ENCODE measurements at regions not wholly inside any gene's neighbourhood (a gene's known extent, or its start where the extent isn't known, plus 50 kb on each side); places are given as distances from the start of the nearest gene placed in this dataset.

DNA sequence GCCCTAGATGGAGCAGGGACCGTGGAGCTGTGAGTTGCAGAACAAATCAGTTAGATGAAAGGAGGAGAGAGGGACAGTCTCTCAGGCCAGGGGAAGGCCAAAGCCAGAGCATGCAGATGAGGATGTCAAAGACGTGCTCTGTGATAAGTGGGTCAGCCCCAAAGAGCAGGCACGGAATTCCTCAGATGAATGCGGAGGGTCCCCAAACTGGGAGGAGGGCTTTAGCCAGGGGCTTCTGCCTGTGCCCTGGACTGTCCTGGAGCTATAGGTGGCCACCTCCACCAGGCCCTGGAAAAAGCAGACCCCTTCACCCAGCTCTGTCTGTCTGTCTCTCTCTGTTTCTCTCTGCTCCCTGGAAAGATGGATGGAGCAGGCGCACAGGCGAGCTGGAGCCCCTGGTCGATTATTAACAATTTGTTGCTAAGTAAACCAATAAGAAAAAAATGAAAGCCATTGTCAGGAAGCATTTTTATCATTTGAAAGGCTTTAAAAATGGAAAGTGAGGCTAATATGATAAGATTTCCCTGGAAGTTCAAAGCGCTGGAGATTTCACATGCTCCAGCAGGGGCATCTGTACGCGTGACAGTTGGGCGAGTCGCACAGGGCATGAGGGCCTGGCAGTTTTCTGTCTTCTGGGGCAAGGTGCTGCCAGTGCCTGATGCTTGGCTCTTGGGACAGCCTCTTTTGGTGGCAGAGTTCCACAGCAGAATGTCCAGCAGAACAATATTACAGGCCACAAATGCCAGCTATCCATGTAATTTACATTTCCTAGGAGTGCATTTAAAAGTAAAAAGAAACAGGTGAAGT lies 241.0 kb downstream of the GLI2 start:
- FAIRE-seq (no peak), DNase-seq (ENCODE audit: low read depth, low spot score) (no peak), ATAC-seq (no peak)
- no peak overlapping the region for H3K4me3 ChIP-seq
- 58% methylated on average over 12 of the region's 12 CpGs for WGBS (ENCODE audit: insufficient coverage, insufficient replicate concordance, low lambda C conversion rate, missing lambda C conversion rate)
- no peak overlapping the region for H2AFZ ChIP-seq (ENCODE audit: control insufficient read depth, low read depth, low read length)
- intact Hi-C loops (cut with micrococcal nuclease; ENCODE audit: unreplicated experiment) (no loop called here), in situ Hi-C loops (cut with MboI) (no loop called here)
- ChIA-PET POLR2A (no interaction called here), SMC1A (ENCODE audit: uncharacterized antibody, unreplicated experiment) (no interaction called here), RAD21 (ENCODE audit: unreplicated experiment) (no interaction called here), CTCF (no interaction called here)
- no TSS peak for BruUV-seq (replicated peaks)
- H3K36me3 ChIP-seq (ENCODE audit: control insufficient read depth in 2 of 2, insufficient read depth in 2 of 2, low read length in 1 of 2), result no peaks in the 10 kb centered on the region
- H3K9me3 ChIP-seq (replicated peaks; ENCODE audit: control insufficient read depth, insufficient read depth, low read length), result no peaks in the 10 kb centered on the region
- no peaks in the 10 kb centered on the region for H3K27me3 ChIP-seq (replicated peaks in 1 of 2; ENCODE audit: control insufficient read depth in 2 of 2, insufficient read depth in 2 of 2, low read length in 1 of 2)
- no peaks in the 10 kb centered on the region for H3K79me2 ChIP-seq (ENCODE audit: control insufficient read depth, insufficient read depth, low read length)
- TF ChIP-seq TARDBP (IDR thresholded peaks at IDR 0.05; ENCODE audit: borderline replicate concordance) (no peak), ZZZ3 (IDR thresholded peaks at IDR 0.05; ENCODE audit: control insufficient read depth, insufficient read length, low read depth) (no peak), BMI1 (IDR thresholded peaks at IDR 0.05; ENCODE audit: borderline replicate concordance) (no peak), TCF3 (IDR thresholded peaks at IDR 0.05; ENCODE audit: borderline replicate concordance, insufficient read depth, low read depth, low read length) (no peak), GABPA (IDR thresholded peaks at IDR 0.05; ENCODE audit: low read depth) (no peak), NRF1 (conservative IDR thresholded peaks at IDR 0.05; ENCODE audit: low read depth, low read length) (no peak), ESRRA (IDR thresholded peaks at IDR 0.05; ENCODE audit: low read length) (no peak), POU2F2 (IDR thresholded peaks at IDR 0.05; ENCODE audit: borderline replicate concordance, low read depth, low read length) (no peak), TBL1XR1 (IDR thresholded peaks at IDR 0.05; ENCODE audit: low read depth, low read length) (no peak), KDM1A (IDR thresholded peaks at IDR 0.05; ENCODE audit: borderline replicate concordance) (no peak), POLR2A (IDR thresholded peaks at IDR 0.05; ENCODE audit: low read depth, low read length) (no peak), MYB (IDR thresholded peaks at IDR 0.05; ENCODE audit: borderline replicate concordance, low read depth, low read length) (no peak), NR2C1 (IDR thresholded peaks at IDR 0.05) (no peak)
- TF ChIP-seq, protein P1, sequence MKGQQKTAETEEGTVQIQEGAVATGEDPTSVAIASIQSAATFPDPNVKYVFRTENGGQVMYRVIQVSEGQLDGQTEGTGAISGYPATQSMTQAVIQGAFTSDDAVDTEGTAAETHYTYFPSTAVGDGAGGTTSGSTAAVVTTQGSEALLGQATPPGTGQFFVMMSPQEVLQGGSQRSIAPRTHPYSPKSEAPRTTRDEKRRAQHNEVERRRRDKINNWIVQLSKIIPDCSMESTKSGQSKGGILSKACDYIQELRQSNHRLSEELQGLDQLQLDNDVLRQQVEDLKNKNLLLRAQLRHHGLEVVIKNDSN (IDR thresholded peaks at IDR 0.05; ENCODE audit: borderline replicate concordance, extremely low read length, insufficient read depth, low read depth, low read length), result no peak
- no peak overlapping the region for H3K9ac ChIP-seq (ENCODE audit: control insufficient read depth, insufficient read depth, low read length)
- H3K27ac ChIP-seq (ENCODE audit: control insufficient read depth, insufficient read depth), result no peak overlapping the region
- no peaks in the 10 kb centered on the region for H3K4me1 ChIP-seq (ENCODE audit: control insufficient read depth, insufficient read depth, low read length)
- no peak overlapping the region for H3K4me2 ChIP-seq (ENCODE audit: control insufficient read depth, insufficient read depth)
- H4K20me1 ChIP-seq (ENCODE audit: control insufficient read depth, insufficient read depth), result no peaks in the 10 kb centered on the region
